Skeletal muscle cell (primary cell): ENCODE measurements at regions not wholly inside any gene's neighbourhood (a gene's known extent, or its start where the extent isn't known, plus 50 kb on each side); places are given as distances from the start of the nearest gene placed in this dataset.

ENCODE experiments used
- DNase-seq: peaks from one replicate; pipeline ENCODE4 v3.0.0-alpha.2; 2010; ENCODE audit warnings: low read depth
- H3K4me3 ChIP-seq: 2 replicates; pipeline ENCODE4 v1.5.1; 2011; ENCODE audit warnings: low read depth, mild to moderate bottlenecking, control low read depth, low read length, moderate library complexity

DNA sequence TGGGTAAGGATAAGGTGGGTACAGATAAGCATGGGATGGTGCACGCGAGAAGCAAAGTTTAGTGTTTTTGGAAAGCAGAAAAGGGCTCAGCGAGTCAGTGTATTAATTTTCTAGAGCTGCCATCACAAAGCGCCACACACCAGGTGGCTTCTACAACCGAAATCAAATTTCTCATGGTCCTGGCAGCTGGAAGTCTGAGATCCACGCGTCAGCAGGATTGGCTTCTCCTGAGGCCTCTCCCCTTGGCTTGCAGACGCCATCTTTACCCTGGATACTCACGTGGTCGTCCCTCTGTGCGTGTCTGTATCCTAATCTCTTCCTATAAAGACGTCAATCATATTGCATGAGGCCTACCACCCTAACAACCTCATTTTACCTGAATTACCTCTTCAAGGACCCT is 51.5 kb upstream of the USP29 start:
- H3K4me3 ChIP-seq, result no peak overlapping the region
- DNase-seq, result no peak

DNA sequence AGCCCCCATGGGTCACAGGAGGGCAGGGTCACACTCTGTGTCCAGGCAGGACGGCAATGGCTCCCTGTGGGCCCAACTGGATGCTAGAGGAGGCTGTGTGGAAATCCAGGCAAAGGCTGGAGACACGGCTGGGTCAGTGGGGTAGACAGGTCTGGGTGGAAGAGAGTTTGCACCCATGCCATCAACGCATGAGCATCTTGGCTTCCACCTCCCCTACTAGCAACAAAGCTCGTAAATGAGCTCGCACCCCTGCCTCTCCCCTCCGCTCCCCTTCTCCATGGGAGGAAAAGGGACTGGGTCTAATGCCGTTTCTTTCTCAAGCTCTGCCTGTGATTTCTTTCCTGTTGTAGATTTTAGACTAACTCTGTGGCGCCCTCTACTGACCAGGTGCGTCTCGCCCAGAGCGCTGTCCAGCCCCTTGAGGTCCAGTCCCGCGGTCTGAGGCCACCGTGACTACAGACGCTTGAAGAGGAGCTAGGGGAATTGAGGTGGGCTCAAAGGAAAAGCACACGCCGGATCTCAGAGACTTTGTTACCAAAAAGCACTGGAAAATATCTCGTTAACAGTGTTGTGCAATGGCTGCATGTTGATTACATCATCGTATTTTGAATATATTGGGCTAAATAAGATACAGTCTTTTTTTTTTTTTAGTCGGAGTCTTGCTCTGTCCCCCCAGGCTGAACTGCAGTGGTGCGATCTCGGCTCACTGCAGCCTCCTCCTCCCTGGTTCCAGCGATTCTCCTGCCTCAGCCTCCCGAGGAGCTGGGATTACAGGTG is 50.7 kb upstream of the USP29 start:
- DNase-seq, result no peak
- H3K4me3 ChIP-seq, result no peak overlapping the region
